AG04450 (cell line): ENCODE measurements at regions not wholly inside any gene's neighbourhood (a gene's known extent, or its start where the extent isn't known, plus 50 kb on each side); places are given as distances from the start of the nearest gene placed in this dataset.

Source experiments
- CTCF ChIA-PET: fragments of 300-600, 350-600 bp; formaldehyde crosslinking; extraction: SDS; loops from one replicate; lab custom pipeline; 2022; ENCODE audit warnings: antibody characterized with exemption, inconsistent platforms; lab: Charles Lee
- POLR2A ChIA-PET: fragments of 350-600 bp; formaldehyde crosslinking; extraction: SDS; loops from one replicate; lab custom pipeline; 2021; ENCODE audit warnings: antibody characterized with exemption, inconsistent platforms; lab: Yijun Ruan, JAX
- DNase-seq: peaks from one replicate; pipeline ENCODE4 v3.0.0-alpha.2; 2011; ENCODE audit warnings: low read depth, low spot score
- H3K27ac ChIP-seq: one replicate; pipeline ENCODE4 v1.5.1; 2012; ENCODE audit warnings: low read depth, low read length, control low read depth
- H3K27me3 ChIP-seq: one replicate; pipeline ENCODE4 v1.6.0; 2012; ENCODE audit warnings: low read length; ENCODE audit not compliant: control insufficient read depth, insufficient read depth
- H3K4me3 ChIP-seq: 2 replicates; pipeline ENCODE4 v1.5.1; 2011; ENCODE audit warnings: mild to moderate bottlenecking, low read depth, low read length, control low read depth
- H3K9me3 ChIP-seq: 2 replicates; pipeline ENCODE4 v1.5.1; 2012; ENCODE audit warnings: low read length; ENCODE audit not compliant: control insufficient read depth, insufficient read depth
- TF ChIP-seq, protein P1 (sequence below): IDR thresholded peaks from 2 replicates; pipeline ENCODE4 v1.5.1; 2011; ENCODE audit warnings: low read depth, low read length, control low read depth, inconsistent platforms

DNA sequence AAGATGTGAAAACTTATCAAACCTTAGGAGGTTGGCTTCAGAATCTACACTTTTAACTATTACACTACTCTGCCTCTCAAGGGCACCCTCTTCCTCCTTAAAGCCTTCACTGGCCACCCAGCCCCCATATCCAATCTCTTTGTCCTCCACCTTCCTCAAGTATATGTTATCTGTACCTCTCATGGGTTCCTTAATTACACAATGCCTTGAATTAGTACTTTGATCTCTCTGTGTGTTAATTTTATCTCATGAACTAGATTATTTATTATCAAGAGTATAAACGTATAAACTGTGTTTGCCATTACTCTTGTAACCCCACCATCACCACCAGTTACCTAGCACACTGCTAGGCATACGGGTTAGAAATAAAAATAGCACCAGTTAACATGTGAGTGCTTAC, 83.3 kb downstream of the NCR2 start:
- TF ChIP-seq, protein P1, sequence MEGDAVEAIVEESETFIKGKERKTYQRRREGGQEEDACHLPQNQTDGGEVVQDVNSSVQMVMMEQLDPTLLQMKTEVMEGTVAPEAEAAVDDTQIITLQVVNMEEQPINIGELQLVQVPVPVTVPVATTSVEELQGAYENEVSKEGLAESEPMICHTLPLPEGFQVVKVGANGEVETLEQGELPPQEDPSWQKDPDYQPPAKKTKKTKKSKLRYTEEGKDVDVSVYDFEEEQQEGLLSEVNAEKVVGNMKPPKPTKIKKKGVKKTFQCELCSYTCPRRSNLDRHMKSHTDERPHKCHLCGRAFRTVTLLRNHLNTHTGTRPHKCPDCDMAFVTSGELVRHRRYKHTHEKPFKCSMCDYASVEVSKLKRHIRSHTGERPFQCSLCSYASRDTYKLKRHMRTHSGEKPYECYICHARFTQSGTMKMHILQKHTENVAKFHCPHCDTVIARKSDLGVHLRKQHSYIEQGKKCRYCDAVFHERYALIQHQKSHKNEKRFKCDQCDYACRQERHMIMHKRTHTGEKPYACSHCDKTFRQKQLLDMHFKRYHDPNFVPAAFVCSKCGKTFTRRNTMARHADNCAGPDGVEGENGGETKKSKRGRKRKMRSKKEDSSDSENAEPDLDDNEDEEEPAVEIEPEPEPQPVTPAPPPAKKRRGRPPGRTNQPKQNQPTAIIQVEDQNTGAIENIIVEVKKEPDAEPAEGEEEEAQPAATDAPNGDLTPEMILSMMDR, result no peak
- DNase-seq, result no peak
- ChIA-PET POLR2A (no interaction called here), CTCF (interaction anchor here (2.1 kb wide), 1 partner anchor 265 kb away, joined by 6 read pairs; no protein-coding TSS in a partner anchor)
- H3K27ac ChIP-seq, result no peak overlapping the region
- H3K4me3 ChIP-seq, result no peak overlapping the region
- peaks cover 80% of the 10 kb centered on the region for H3K27me3 ChIP-seq
- H3K9me3 ChIP-seq, result peaks cover 7% of the 10 kb centered on the region; the same call in 1 of the 2 replicates

- DNase-seq, result no peak
- Histone ChIP-seq H3K4me3 (no peak overlapping the region), H3K27ac (no peak overlapping the region), H3K27me3 (peaks cover 76% of the 10 kb centered on the region), H3K9me3 (peaks cover 7% of the 10 kb centered on the region; the same call in 1 of the 2 replicates)
- TF ChIP-seq, protein P1, result no peak
- ChIA-PET POLR2A (no interaction called here), CTCF (interaction anchor here (2.1 to 3.7 kb wide), 2 partner anchors 51 to 264 kb away, joined by 6 to 20 read pairs; no protein-coding TSS in a partner anchor)
Observed at GRCh38 chr6:41419385-41419784, 84.0 kb downstream of the NCR2 start.

GRCh38 chr6:41420186-41420585, 84.8 kb downstream of the NCR2 start:
- POLR2A ChIA-PET, result interaction anchor here (0.6 kb wide), 1 partner anchor 128 kb away, joined by 3 read pairs; no protein-coding TSS in a partner anchor
- no peak for DNase-seq
- no peak overlapping the region for H3K27ac ChIP-seq
- TF ChIP-seq, protein P1, result no peak
- CTCF ChIA-PET, result interaction anchor here (0.8 to 3.7 kb wide), 6 partner anchors 22 to 263 kb away, joined by 4 to 20 read pairs (median 6); no protein-coding TSS in a partner anchor
- H3K4me3 ChIP-seq, result no peak overlapping the region
- H3K27me3 ChIP-seq, result peaks cover 69% of the 10 kb centered on the region
- H3K9me3 ChIP-seq, result peaks cover 7% of the 10 kb centered on the region; the same call in 1 of the 2 replicates

DNA sequence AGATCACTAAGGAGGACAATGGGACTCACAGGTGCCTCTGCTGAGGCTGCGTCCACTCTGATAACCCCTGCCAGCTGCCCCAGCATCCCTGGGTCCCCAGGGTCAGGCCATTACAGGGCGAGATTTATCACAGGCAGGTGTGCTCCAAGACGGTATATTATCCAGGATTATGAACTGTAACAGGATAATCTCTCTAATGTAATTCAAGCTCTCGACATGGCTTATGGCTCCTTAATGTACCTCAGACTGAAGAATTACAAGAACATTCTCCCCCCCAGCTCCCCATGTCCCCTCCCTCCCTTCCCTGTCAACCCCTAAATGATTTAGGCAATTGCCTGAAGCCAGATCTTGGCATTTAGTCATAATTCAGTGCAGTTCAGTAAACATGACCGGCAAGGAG, 86.8 kb downstream of the NCR2 start:
- Histone ChIP-seq H3K27ac (no peak overlapping the region), H3K9me3 (peaks cover 7% of the 10 kb centered on the region; the same call in 1 of the 2 replicates), H3K4me3 (no peak overlapping the region), H3K27me3 (peaks cover 68% of the 10 kb centered on the region)
- no peak for DNase-seq
- TF ChIP-seq, protein P1, result no peak
- ChIA-PET POLR2A (no interaction called here), CTCF (interaction anchor here (1.0 to 4.8 kb wide), 7 partner anchors 40 to 261 kb away, joined by 3 to 45 read pairs (median 10); no protein-coding TSS in a partner anchor)

GRCh38 chr6:41423002-41423401, 87.6 kb downstream of the NCR2 start:
- POLR2A ChIA-PET, result no interaction called here
- CTCF ChIA-PET, result interaction anchor here (1.3 to 4.8 kb wide), 4 partner anchors 55 to 260 kb away, joined by 3 to 45 read pairs (median 15); no protein-coding TSS in a partner anchor
- no peak for DNase-seq
- H3K4me3 ChIP-seq, result no peak overlapping the region
- peaks cover 62% of the 10 kb centered on the region for H3K27me3 ChIP-seq
- TF ChIP-seq, protein P1, result no peak
- H3K27ac ChIP-seq, result no peak overlapping the region
- peaks cover 7% of the 10 kb centered on the region; the same call in 1 of the 2 replicates for H3K9me3 ChIP-seq
